IPS-18c (cell line): ENCODE measurements at regions not wholly inside any gene's neighbourhood (a gene's known extent, or its start where the extent isn't known, plus 50 kb on each side); places are given as distances from the start of the nearest gene placed in this dataset.
"Not testable (repeated sequence)": the region's sequence is repeated elsewhere in the genome, so short reads cannot be mapped to it uniquely, and the experiment has no call there.

ENCODE experiments used
- H3K4me3 ChIP-seq: 2 replicates; pipeline ENCODE4 v1.7.0; 2013; ENCODE audit warnings: low read depth, mild to moderate bottlenecking, low read length, moderate library complexity; ENCODE audit not compliant: insufficient read depth
- H3K9me3 ChIP-seq: one replicate; pipeline ENCODE4 v1.6.1; 2013; ENCODE audit warnings: mild to moderate bottlenecking, low read length, moderate library complexity; ENCODE audit not compliant: control insufficient read depth, insufficient read depth

- H3K9me3 ChIP-seq: no peaks in the 10 kb centered on the region
- H3K4me3 ChIP-seq: no peak overlapping the region
Observed at GRCh38 chr3:187813198-187813597, 67.9 kb upstream of the BCL6 start.

GRCh38 chr3:187817766-187818165, 72.5 kb upstream of the BCL6 start:
- not testable (repeated sequence) for H3K4me3 ChIP-seq, H3K9me3 ChIP-seq

GRCh38 chr3:187821616-187822317, 76.5 kb upstream of the BCL6 start:
- Histone ChIP-seq H3K9me3 (no peaks in the 10 kb centered on the region), H3K4me3 (no peak overlapping the region)

- H3K9me3 ChIP-seq: no peaks in the 10 kb centered on the region
- H3K4me3 ChIP-seq: no peak overlapping the region
Observed at GRCh38 chr3:187822402-187822801, 77.1 kb upstream of the BCL6 start.

GRCh38 chr3:187823746-187824145, 78.5 kb upstream of the BCL6 start:
- no peaks in the 10 kb centered on the region for H3K9me3 ChIP-seq
- no peak overlapping the region for H3K4me3 ChIP-seq

GRCh38 chr3:187827723-187828122, 82.5 kb upstream of the BCL6 start:
- Histone ChIP-seq H3K9me3 (no peaks in the 10 kb centered on the region), H3K4me3 (no peak overlapping the region)

GRCh38 chr3:187828579-187829452, 83.5 kb upstream of the BCL6 start:
- no peaks in the 10 kb centered on the region for H3K9me3 ChIP-seq
- H3K4me3 ChIP-seq: no peak overlapping the region

- Histone ChIP-seq H3K9me3 (no peaks in the 10 kb centered on the region), H3K4me3 (no peak overlapping the region)
Observed at GRCh38 chr3:187830181-187830580, 84.9 kb upstream of the BCL6 start.

- Histone ChIP-seq H3K9me3 (no peaks in the 10 kb centered on the region), H3K4me3 (no peak overlapping the region)
Observed at GRCh38 chr3:187831125-187832051, 86.1 kb upstream of the BCL6 start.

- no peak overlapping the region for H3K4me3 ChIP-seq
- no peaks in the 10 kb centered on the region for H3K9me3 ChIP-seq
Observed at GRCh38 chr3:187832202-187832601, 86.9 kb upstream of the BCL6 start.

- no peaks in the 10 kb centered on the region for H3K9me3 ChIP-seq
- no peak overlapping the region for H3K4me3 ChIP-seq
Observed at GRCh38 chr3:187833375-187833774, 88.1 kb upstream of the BCL6 start.

- no peak overlapping the region for H3K4me3 ChIP-seq
- H3K9me3 ChIP-seq: no peaks in the 10 kb centered on the region
Observed at GRCh38 chr3:187833799-187834578, 88.7 kb upstream of the BCL6 start.

- no peaks in the 10 kb centered on the region for H3K9me3 ChIP-seq
- no peak overlapping the region for H3K4me3 ChIP-seq
Observed at GRCh38 chr3:187836823-187837770, 91.8 kb upstream of the BCL6 start.

- H3K9me3 ChIP-seq: no peaks in the 10 kb centered on the region
Observed at GRCh38 chr3:187838016-187838540, 92.8 kb upstream of the BCL6 start.

GRCh38 chr3:187839422-187839821, 94.2 kb upstream of the BCL6 start:
- H3K9me3 ChIP-seq: no peaks in the 10 kb centered on the region
- H3K4me3 ChIP-seq: no peak overlapping the region

More at GRCh38 chr3:187838016-187838540, 92.8 kb upstream of the BCL6 start:
- no peak overlapping the region for H3K4me3 ChIP-seq

- Histone ChIP-seq H3K4me3 (no peak overlapping the region), H3K9me3 (no peaks in the 10 kb centered on the region)
Observed at GRCh38 chr3:187840856-187841255, 95.6 kb upstream of the BCL6 start.
